NCI-H1092 treated with DMSO at 0.1 percent for 48 hours (cell line): ENCODE measurements at regions not wholly inside any gene's neighbourhood (a gene's known extent, or its start where the extent isn't known, plus 50 kb on each side); places are given as distances from the start of the nearest gene placed in this dataset.
"Not testable (repeated sequence)": the region's sequence is repeated elsewhere in the genome, so short reads cannot be mapped to it uniquely, and the experiment has no call there.

ENCODE experiments used
- DNase-seq: peaks from one replicate; lab custom pipeline; 2025; lab: John Stamatoyannopoulos, UW

DNA sequence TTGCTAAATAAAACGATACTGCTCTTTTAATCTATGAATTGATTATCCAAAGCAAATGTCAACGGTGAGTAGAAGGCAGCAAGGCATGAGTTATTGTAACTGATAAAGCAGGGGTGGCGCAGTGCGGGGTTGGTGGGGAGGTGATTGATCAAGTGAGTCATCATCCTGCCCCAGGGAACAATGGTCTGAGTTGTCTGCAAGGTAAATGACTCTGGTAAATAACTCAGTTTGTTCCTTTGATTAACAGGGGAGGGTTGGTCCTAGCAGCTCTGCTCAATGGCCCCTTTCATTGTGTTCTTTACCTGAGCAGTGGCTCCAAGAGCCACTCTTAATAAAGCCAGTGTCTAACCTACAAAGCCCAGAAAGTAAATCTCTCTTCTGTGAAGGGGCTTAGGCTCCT is 91.8 kb downstream of the QRSL1 start:
- DNase-seq: not testable (repeated sequence)
